ENCODE measurements at regions not wholly inside any gene's neighbourhood (a gene's known extent, or its start where the extent isn't known, plus 50 kb on each side); places are given as distances from the start of the nearest gene placed in this dataset.

GRCh38 chr13:39144391-39144790 is 106.1 kb downstream of the NHLRC3 start:
- ATAC-seq (no peak), DNase-seq (ENCODE audit: extremely low read depth in 1 of 4, low spot score in 3 of 4) (no peak), FAIRE-seq (no peak)
- in situ Hi-C loops (cut with MboI), result no loop called here
- Histone ChIP-seq H3K36me3 (ENCODE audit: control insufficient read depth, insufficient read depth, low read length) (no peaks in the 10 kb centered on the region), H3K4me3 (no peak overlapping the region), H3K79me2 (ENCODE audit: control insufficient read depth, insufficient read depth, low read length) (no peaks in the 10 kb centered on the region), H3K9me1 (ENCODE audit: control insufficient read depth, insufficient read depth, low read length) (no peaks in the 10 kb centered on the region), H3K4me1 (replicated peaks in 1 of 2; ENCODE audit: control insufficient read depth in 2 of 2, insufficient read depth in 2 of 2, low read length in 2 of 2) (no peaks in the 10 kb centered on the region), H3K9me3 (replicated peaks; ENCODE audit: control insufficient read depth, insufficient read depth, low read depth, low read length) (no peaks in the 10 kb centered on the region), H3K9ac (ENCODE audit: insufficient read depth in 1 of 2, low read depth in 2 of 2, low read length in 2 of 2) (no peak overlapping the region), H3K4me2 (ENCODE audit: insufficient read depth, low read length) (no peak overlapping the region), H3K27me3 (ENCODE audit: control insufficient read depth in 2 of 2, insufficient read depth in 2 of 2, low read length in 2 of 2) (no peaks in the 10 kb centered on the region), H3K27ac (ENCODE audit: extremely low read depth, low read depth, low read length) (no peak overlapping the region), H4K20me1 (replicated peaks; ENCODE audit: control insufficient read depth, insufficient read depth, low read length) (no peaks in the 10 kb centered on the region), H2AFZ (ENCODE audit: low read depth, low read length) (no peak overlapping the region)
- CTCF ChIA-PET (ENCODE audit: low intra/inter-chr PET ratio), result no interaction called here
- no TSS peak for BruUV-seq (replicated peaks)
- intact Hi-C loops (cut with micrococcal nuclease), result loop anchor here (2.0 to 10.0 kb wide), 2 partner anchors 118 to 470 kb away; no protein-coding TSS in a partner anchor
- POLR2A ChIA-PET, result no interaction called here
- 0% methylated on average over 2 of the region's 2 CpGs for WGBS (ENCODE audit: insufficient coverage, low coverage, missing lambda C conversion rate)
- TF ChIP-seq ERF (CRISPR knock-in tag; IDR thresholded peaks at IDR 0.05) (no peak), NFRKB (IDR thresholded peaks at IDR 0.05; ENCODE audit: low read depth) (no peak), NFE2L1 (tag; IDR thresholded peaks at IDR 0.05; ENCODE audit: borderline replicate concordance, low read depth) (no peak), CGGBP1 (CRISPR knock-in tag; IDR thresholded peaks at IDR 0.05) (no peak), GTF2B (IDR thresholded peaks at IDR 0.05; ENCODE audit: extremely low read depth, insufficient read length) (no peak), RBM25 (IDR thresholded peaks at IDR 0.05; ENCODE audit: low read depth, low read length, severe bottlenecking) (no peak), E4F1 (CRISPR knock-in tag; IDR thresholded peaks at IDR 0.05; ENCODE audit: borderline replicate concordance) (no peak), ZZZ3 (IDR thresholded peaks at IDR 0.05) (no peak), KDM5B (IDR thresholded peaks at IDR 0.05; ENCODE audit: insufficient replicate concordance, low read depth, low read length) (no peak), TAF9B (IDR thresholded peaks at IDR 0.05; ENCODE audit: partially characterized antibody) (no peak), ESRRA (IDR thresholded peaks at IDR 0.05; ENCODE audit: borderline replicate concordance, low read depth) (no peak), NRF1 (conservative IDR thresholded peaks at IDR 0.05 in 1 of 2, IDR thresholded peaks at IDR 0.05 in 1 of 2) (no peak), ATF3 (IDR thresholded peaks at IDR 0.05) (no peak), ATF3 (CRISPR knock-in tag; conservative IDR thresholded peaks at IDR 0.05) (no peak), FOXP1 (CRISPR knock-in tag; IDR thresholded peaks at IDR 0.05) (no peak), HES1 (IDR thresholded peaks at IDR 0.05; ENCODE audit: low read depth) (no peak), TCF3 (CRISPR knock-in tag; IDR thresholded peaks at IDR 0.05) (no peak)
